Ascending aorta (tissue), 2 donors: ENCODE measurements at regions not wholly inside any gene's neighbourhood (a gene's known extent, or its start where the extent isn't known, plus 50 kb on each side); places are given as distances from the start of the nearest gene placed in this dataset.

ENCODE experiments used
- DNase-seq, 2 donors: peaks; one replicate each; pipeline ENCODE4 v3.0.0-alpha.2; 2019; ENCODE audit warnings: low spot score in 2 of 2
- H3K27ac ChIP-seq, 2 donors: fragments of 200-600 bp; sonication (generic); one replicate each; pipeline ENCODE4 v1.5.1; 2016 to 2017; ENCODE audit warnings: mild to moderate bottlenecking in 1 of 2
- H3K27me3 ChIP-seq: fragments of 200-600 bp; sonication (generic); one replicate; pipeline ENCODE4 v1.5.1; 2017
- H3K36me3 ChIP-seq, 2 donors: fragments of 200-600 bp; sonication (generic); one replicate each; pipeline ENCODE4 v1.5.1; 2016
- H3K4me1 ChIP-seq, 2 donors: fragments of 200-600 bp; sonication (generic); one replicate each; pipeline ENCODE4 v1.5.1; 2016 to 2017; ENCODE audit warnings: mild to moderate bottlenecking in 1 of 2
- H3K4me3 ChIP-seq, 2 donors: fragments of 200-600 bp; sonication (generic); one replicate each; pipeline ENCODE4 v1.5.1; 2016 to 2017; ENCODE audit warnings: mild to moderate bottlenecking in 1 of 2
- H3K9me3 ChIP-seq, 2 donors: fragments of 200-600 bp; sonication (generic); one replicate each; pipeline ENCODE4 v1.5.1; 2016
- intact Hi-C: fragments of 100-400 bp; cut with DNase I; formaldehyde crosslinking; loops from one replicate; pipeline ENCODE4 v1.15.1; 2023
- TF ChIP-seq, protein P1 (sequence below), 3 experiments: fragments of 200-600 bp in 2 of 3; fragments of 450-650 bp in 1 of 3; sonication (generic) in 2 of 3; IDR thresholded peaks; one replicate each; pipeline ENCODE4 v1.5.1; 2016 to 2019; ENCODE audit warnings: antibody characterized with exemption in 3 of 3, mild to moderate bottlenecking in 1 of 3, moderate library complexity in 1 of 3

- H3K27me3 ChIP-seq: no peaks in the 10 kb centered on the region
- TF ChIP-seq, protein P1, sequence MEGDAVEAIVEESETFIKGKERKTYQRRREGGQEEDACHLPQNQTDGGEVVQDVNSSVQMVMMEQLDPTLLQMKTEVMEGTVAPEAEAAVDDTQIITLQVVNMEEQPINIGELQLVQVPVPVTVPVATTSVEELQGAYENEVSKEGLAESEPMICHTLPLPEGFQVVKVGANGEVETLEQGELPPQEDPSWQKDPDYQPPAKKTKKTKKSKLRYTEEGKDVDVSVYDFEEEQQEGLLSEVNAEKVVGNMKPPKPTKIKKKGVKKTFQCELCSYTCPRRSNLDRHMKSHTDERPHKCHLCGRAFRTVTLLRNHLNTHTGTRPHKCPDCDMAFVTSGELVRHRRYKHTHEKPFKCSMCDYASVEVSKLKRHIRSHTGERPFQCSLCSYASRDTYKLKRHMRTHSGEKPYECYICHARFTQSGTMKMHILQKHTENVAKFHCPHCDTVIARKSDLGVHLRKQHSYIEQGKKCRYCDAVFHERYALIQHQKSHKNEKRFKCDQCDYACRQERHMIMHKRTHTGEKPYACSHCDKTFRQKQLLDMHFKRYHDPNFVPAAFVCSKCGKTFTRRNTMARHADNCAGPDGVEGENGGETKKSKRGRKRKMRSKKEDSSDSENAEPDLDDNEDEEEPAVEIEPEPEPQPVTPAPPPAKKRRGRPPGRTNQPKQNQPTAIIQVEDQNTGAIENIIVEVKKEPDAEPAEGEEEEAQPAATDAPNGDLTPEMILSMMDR (IDR thresholded peaks at IDR 0.05): no peak
- H3K4me3 ChIP-seq: no peak overlapping the region
- H3K27ac ChIP-seq: no peak overlapping the region
- no peak for DNase-seq
- H3K36me3 ChIP-seq: no peaks in the 10 kb centered on the region
- no peaks in the 10 kb centered on the region for H3K9me3 ChIP-seq
- intact Hi-C loops: loop anchor here (10.0 kb wide), 3 partner anchors 463 to 1347 kb away; partner anchors contain the start of genes CDIN1 and MEIS2
- peaks cover 0 to 19% of the 10 kb centered on the region in 2 donors for H3K4me1 ChIP-seq
Measured at GRCh38 chr15:35757361-35757760, 211.4 kb upstream of the DPH6 start.

GRCh38 chr15:35757765-35758164 is 211.8 kb upstream of the DPH6 start:
- DNase-seq: no peak
- TF ChIP-seq, protein P1 (IDR thresholded peaks at IDR 0.05): no peak
- Histone ChIP-seq H3K4me3 (no peak overlapping the region), H3K36me3 (no peaks in the 10 kb centered on the region), H3K4me1 (peaks cover 0 to 19% of the 10 kb centered on the region in 2 donors), H3K9me3 (no peaks in the 10 kb centered on the region), H3K27ac (no peak overlapping the region), H3K27me3 (no peaks in the 10 kb centered on the region)
- intact Hi-C loops: loop anchor here (10.0 kb wide), 3 partner anchors 463 to 1347 kb away; partner anchors contain the start of genes CDIN1 and MEIS2

DNA sequence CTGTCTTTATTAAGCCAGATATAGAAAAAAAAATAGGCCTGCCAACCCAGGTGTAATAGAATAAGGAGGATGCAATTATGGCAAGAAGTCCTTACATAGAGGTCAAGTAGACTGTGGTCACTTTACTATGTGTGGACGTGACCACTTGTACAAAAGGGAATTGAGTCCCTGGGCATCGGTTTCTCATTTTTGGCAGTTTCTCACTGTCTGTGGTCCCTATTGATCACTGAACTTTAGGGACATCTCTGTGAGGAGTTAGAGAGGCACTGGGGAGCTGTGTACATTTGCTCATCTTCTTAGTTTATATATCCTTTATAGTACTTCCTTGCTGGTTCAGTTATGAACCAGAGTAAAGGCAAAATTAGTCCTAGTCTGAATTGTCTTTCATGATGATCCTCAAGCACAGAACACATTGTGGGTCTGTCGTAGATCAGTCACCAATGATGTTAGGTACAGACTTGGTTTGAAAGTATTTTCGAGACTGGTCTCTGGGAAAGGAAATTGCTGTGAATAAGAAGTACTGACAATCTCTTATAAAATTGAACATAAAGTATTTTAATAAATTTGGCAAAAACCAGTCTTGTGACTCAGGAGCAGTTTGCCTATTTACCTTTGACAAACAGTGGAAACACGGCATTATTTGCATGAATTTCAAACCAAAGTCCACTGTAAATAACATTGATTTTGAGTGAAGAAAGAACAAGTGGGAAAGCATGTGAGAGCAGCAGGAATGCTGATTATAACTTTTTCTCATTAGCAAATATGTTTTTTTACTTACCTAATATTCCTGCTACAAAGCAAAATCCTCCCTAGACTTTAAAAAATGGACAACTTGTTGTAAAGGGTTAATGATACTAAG is 218.9 kb upstream of the DPH6 start:
- no peaks in the 10 kb centered on the region for H3K9me3 ChIP-seq
- intact Hi-C loops: no loop called here
- no peaks in the 10 kb centered on the region for H3K36me3 ChIP-seq
- H3K27ac ChIP-seq: no peak overlapping the region
- H3K27me3 ChIP-seq: no peaks in the 10 kb centered on the region
- DNase-seq: no peak
- no peaks in the 10 kb centered on the region for H3K4me1 ChIP-seq
- H3K4me3 ChIP-seq: no peak overlapping the region
- TF ChIP-seq, protein P1 (IDR thresholded peaks at IDR 0.05): no peak

GRCh38 chr15:35768949-35769348 is 223.0 kb upstream of the DPH6 start:
- Histone ChIP-seq H3K36me3 (no peaks in the 10 kb centered on the region), H3K4me1 (peaks cover 0 to 4% of the 10 kb centered on the region in 2 donors), H3K9me3 (no peaks in the 10 kb centered on the region), H3K27me3 (no peaks in the 10 kb centered on the region), H3K4me3 (no peak overlapping the region), H3K27ac (no peak overlapping the region)
- TF ChIP-seq, protein P1 (IDR thresholded peaks at IDR 0.05): no peak
- intact Hi-C loops: no loop called here
- DNase-seq: no peak

- no peaks in the 10 kb centered on the region for H3K36me3 ChIP-seq
- no peak overlapping the region for H3K27ac ChIP-seq
- no peaks in the 10 kb centered on the region for H3K9me3 ChIP-seq
- intact Hi-C loops: no loop called here
- TF ChIP-seq, protein P1 (IDR thresholded peaks at IDR 0.05): no peak
- H3K4me3 ChIP-seq: no peak overlapping the region
- no peak for DNase-seq
- H3K4me1 ChIP-seq: peaks cover 0 to 4% of the 10 kb centered on the region in 2 donors
- H3K27me3 ChIP-seq: no peaks in the 10 kb centered on the region
Measured at GRCh38 chr15:35769656-35770055, 223.7 kb upstream of the DPH6 start.
